ENCODE measurements at regions not wholly inside any gene's neighbourhood (a gene's known extent, or its start where the extent isn't known, plus 50 kb on each side); places are given as distances from the start of the nearest gene placed in this dataset.

DNA sequence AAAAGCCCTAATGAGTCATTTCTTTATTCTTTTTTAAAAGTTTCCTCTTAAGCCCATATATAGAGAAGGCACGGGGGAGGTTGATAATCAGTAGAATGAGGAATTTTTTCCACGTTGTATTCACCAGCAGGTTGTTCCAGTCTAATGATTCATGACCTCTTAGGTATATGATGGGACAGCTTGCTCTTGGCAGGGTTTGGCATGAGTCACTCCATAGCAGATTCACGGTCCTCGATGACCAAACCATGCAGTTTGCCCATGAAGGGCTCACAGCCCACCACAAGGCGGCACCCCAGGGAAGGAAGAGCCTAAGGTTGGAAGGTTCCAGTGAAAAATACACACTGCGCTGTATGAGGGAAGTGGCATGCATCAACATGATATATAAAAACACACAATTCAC is 623.8 kb upstream of the DIPK2B start:
- no peak overlapping the region for H3K9ac ChIP-seq (ENCODE audit: insufficient read depth, low read depth, low read length)
- H3K27ac ChIP-seq (ENCODE audit: extremely low read length, insufficient read depth, low read length) = no peak overlapping the region
- POLR2A ChIA-PET = no interaction called here
- no peak overlapping the region for H2AFZ ChIP-seq (ENCODE audit: low read length)
- 0 out of 5 replicates have a peak, but pooled peaks cover 0 to 5% of the 10 kb centered on the region in 2 experiments for H3K36me3 ChIP-seq (replicated peaks in 1 of 2; ENCODE audit: control insufficient read depth in 1 of 2, insufficient read depth in 2 of 2, low read length in 2 of 2)
- H3K9me3 ChIP-seq (ENCODE audit: low read length) = no peaks in the 10 kb centered on the region
- WGBS (ENCODE audit: low lambda C conversion rate) = 100% methylated on average over 2 of the region's 6 CpGs
- FAIRE-seq (no peak), ATAC-seq (no peak), DNase-seq (ENCODE audit: low spot score) (peak; percentile 11)
- H3K4me2 ChIP-seq (ENCODE audit: low read depth, low read length) = no peak overlapping the region
- TF ChIP-seq SRY (CRISPR knock-in tag; IDR thresholded peaks at IDR 0.05) = no peak
- TF ChIP-seq, protein P1, sequence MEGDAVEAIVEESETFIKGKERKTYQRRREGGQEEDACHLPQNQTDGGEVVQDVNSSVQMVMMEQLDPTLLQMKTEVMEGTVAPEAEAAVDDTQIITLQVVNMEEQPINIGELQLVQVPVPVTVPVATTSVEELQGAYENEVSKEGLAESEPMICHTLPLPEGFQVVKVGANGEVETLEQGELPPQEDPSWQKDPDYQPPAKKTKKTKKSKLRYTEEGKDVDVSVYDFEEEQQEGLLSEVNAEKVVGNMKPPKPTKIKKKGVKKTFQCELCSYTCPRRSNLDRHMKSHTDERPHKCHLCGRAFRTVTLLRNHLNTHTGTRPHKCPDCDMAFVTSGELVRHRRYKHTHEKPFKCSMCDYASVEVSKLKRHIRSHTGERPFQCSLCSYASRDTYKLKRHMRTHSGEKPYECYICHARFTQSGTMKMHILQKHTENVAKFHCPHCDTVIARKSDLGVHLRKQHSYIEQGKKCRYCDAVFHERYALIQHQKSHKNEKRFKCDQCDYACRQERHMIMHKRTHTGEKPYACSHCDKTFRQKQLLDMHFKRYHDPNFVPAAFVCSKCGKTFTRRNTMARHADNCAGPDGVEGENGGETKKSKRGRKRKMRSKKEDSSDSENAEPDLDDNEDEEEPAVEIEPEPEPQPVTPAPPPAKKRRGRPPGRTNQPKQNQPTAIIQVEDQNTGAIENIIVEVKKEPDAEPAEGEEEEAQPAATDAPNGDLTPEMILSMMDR (CRISPR knock-in tag; IDR thresholded peaks at IDR 0.05) = peak; percentile 43
- TF ChIP-seq STAG1 (CRISPR knock-in tag; IDR thresholded peaks at IDR 0.05) = peak; percentile 61
- TF ChIP-seq, protein P2, sequence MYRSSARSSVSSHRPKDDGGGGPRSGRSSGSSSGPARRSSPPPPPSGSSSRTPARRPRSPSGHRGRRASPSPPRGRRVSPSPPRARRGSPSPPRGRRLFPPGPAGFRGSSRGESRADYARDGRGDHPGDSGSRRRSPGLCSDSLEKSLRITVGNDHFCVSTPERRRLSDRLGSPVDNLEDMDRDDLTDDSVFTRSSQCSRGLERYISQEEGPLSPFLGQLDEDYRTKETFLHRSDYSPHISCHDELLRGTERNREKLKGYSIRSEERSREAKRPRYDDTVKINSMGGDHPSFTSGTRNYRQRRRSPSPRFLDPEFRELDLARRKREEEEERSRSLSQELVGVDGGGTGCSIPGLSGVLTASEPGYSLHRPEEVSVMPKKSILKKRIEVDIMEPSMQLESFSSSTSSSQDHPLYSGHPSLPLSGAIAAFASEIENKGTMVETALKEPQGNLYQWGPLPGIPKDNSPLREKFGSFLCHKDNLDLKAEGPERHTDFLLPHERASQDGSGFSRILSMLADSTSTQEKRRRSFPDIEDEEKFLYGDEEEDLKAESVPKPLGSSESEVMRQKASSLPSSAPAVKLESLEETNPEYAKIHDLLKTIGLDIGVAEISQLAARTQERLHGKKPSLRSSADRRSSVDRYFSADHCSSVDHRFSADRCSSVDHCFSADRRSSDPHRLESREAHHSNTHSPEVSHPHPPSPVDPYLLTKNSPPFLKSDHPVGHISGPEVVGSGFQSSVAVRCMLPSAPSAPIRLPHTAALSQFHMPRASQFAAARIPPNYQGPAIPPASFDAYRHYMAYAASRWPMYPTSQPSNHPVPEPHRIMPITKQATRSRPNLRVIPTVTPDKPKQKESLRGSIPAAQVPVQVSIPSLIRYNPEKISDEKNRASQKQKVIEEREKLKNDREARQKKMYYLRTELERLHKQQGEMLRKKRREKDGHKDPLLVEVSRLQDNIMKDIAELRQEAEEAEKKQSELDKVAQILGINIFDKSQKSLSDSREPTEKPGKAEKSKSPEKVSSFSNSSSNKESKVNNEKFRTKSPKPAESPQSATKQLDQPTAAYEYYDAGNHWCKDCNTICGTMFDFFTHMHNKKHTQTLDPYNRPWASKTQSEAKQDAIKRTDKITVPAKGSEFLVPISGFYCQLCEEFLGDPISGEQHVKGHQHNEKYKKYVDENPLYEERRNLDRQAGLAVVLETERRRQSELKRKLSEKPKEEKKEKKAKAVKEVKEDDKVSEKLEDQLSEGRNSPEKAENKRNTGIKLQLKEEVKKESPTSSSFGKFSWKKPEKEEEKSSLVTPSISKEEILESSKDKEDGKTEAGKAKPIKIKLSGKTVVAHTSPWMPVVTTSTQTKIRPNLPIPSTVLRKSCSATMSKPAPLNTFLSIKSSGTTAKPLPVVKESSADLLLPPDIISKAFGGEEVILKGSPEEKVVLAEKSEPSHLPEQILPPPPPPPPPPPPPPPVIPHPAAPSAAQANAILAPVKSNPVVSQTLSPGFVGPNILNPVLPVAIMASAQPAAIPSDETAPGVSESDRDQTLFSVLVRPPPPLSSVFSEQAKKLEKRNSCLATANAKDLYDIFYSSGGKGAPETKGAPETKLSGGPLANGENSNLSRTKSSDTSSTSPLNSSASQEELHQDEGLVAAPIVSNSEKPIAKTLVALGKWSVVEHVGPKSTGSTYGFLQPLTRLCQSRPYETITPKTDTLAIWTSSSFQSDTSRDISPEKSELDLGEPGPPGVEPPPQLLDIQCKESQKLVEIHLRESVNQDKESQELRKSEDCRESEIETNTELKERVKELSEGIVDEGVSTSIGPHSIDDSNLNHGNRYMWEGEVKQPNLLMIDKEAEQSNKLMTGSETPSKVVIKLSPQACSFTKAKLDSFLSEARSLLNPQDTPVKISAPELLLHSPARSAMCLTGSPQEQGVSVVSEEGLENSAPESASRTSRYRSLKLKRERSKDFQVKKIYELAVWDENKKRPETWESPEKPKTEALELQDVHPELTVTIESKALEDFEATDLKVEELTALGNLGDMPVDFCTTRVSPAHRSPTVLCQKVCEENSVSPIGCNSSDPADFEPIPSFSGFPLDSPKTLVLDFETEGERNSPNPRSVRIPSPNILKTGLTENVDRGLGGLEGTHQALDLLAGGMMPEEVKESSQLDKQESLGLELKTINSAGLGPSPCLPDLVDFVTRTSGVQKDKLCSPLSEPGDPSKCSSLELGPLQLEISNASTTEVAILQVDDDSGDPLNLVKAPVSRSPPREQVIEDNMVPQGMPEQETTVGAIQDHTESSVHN (CRISPR knock-in tag; IDR thresholded peaks at IDR 0.05) = no peak
- TF ChIP-seq, protein P3, sequence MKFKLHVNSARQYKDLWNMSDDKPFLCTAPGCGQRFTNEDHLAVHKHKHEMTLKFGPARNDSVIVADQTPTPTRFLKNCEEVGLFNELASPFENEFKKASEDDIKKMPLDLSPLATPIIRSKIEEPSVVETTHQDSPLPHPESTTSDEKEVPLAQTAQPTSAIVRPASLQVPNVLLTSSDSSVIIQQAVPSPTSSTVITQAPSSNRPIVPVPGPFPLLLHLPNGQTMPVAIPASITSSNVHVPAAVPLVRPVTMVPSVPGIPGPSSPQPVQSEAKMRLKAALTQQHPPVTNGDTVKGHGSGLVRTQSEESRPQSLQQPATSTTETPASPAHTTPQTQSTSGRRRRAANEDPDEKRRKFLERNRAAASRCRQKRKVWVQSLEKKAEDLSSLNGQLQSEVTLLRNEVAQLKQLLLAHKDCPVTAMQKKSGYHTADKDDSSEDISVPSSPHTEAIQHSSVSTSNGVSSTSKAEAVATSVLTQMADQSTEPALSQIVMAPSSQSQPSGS (CRISPR knock-in tag; IDR thresholded peaks at IDR 0.05) = no peak
- TF ChIP-seq, protein P4, sequence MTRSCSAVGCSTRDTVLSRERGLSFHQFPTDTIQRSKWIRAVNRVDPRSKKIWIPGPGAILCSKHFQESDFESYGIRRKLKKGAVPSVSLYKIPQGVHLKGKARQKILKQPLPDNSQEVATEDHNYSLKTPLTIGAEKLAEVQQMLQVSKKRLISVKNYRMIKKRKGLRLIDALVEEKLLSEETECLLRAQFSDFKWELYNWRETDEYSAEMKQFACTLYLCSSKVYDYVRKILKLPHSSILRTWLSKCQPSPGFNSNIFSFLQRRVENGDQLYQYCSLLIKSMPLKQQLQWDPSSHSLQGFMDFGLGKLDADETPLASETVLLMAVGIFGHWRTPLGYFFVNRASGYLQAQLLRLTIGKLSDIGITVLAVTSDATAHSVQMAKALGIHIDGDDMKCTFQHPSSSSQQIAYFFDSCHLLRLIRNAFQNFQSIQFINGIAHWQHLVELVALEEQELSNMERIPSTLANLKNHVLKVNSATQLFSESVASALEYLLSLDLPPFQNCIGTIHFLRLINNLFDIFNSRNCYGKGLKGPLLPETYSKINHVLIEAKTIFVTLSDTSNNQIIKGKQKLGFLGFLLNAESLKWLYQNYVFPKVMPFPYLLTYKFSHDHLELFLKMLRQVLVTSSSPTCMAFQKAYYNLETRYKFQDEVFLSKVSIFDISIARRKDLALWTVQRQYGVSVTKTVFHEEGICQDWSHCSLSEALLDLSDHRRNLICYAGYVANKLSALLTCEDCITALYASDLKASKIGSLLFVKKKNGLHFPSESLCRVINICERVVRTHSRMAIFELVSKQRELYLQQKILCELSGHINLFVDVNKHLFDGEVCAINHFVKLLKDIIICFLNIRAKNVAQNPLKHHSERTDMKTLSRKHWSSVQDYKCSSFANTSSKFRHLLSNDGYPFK (CRISPR knock-in tag; IDR thresholded peaks at IDR 0.05; ENCODE audit: borderline replicate concordance) = no peak
- TF ChIP-seq RELA (CRISPR knock-in tag; IDR thresholded peaks at IDR 0.05) = no peak
- no peak for TF ChIP-seq ZNF451 (CRISPR knock-in tag; IDR thresholded peaks at IDR 0.05)
- TF ChIP-seq SMC3 (IDR thresholded peaks at IDR 0.05; ENCODE audit: low read length) = peak; percentile 30; the same call in 1 of the 2 replicates
- no peak for TF ChIP-seq SMAD1 (CRISPR knock-in tag; IDR thresholded peaks at IDR 0.05; ENCODE audit: borderline replicate concordance, low read depth)
- no peaks in the 10 kb centered on the region for H3K4me1 ChIP-seq (ENCODE audit: insufficient read depth, low read length)
- H3K79me2 ChIP-seq (ENCODE audit: insufficient read depth, low read length) = no peaks in the 10 kb centered on the region
- intact Hi-C loops (cut with micrococcal nuclease; ENCODE audit: unreplicated experiment) (no loop called here), in situ Hi-C loops (cut with HindIII; ENCODE audit: extremely low pct_ligation_motif_present, low pct_unique_long_range_greater_than_20kb) (no loop called here)
- no TSS peak for BruUV-seq (replicated peaks)
- no peak overlapping the region for H3K4me3 ChIP-seq (replicated peaks in 1 of 3; ENCODE audit: insufficient read depth in 1 of 3, low read depth in 2 of 3, low read length in 3 of 3)
- CTCF ChIA-PET (ENCODE audit: low intra/inter-chr PET ratio, low total read pairs) = no interaction called here
- H4K20me1 ChIP-seq (ENCODE audit: insufficient read depth, low read length) = no peaks in the 10 kb centered on the region
- H3K27me3 ChIP-seq (ENCODE audit: control insufficient read depth in 1 of 2, insufficient read depth in 2 of 2, low read length in 2 of 2) = no peaks in the 10 kb centered on the region
